ENCODE measurements at regions not wholly inside any gene's neighbourhood (a gene's known extent, or its start where the extent isn't known, plus 50 kb on each side); places are given as distances from the start of the nearest gene placed in this dataset.

DNA sequence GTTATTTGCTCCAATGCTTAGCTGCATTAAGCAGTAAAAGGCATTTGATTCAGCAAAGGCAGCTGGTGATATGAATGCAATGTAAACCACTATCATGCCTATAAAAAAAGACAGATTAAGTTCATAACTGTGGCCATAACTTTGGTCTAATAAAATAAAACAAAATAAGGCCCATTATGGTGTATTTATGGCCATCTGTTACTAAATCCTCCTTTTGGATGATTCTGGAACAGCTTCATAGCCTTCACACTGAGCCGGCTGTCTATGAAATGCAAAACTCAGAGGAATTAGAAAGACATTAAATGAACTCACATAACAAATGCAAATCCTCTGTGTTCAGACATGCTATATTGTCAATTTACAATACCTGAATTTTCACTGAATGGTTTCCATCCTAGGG lies 223.7 kb upstream of the FAT4 start:
- H3K27me3 ChIP-seq: no peaks in the 10 kb centered on the region
- H3K4me3 ChIP-seq: no peak overlapping the region
- no peak overlapping the region for H3K27ac ChIP-seq
- no peaks in the 10 kb centered on the region for H3K9me3 ChIP-seq
- H3K36me3 ChIP-seq: no peaks in the 10 kb centered on the region
- intact Hi-C loops (cut with DNase I): no loop called here
- no peaks in the 10 kb centered on the region for H3K4me1 ChIP-seq
- TF ChIP-seq, protein P1, sequence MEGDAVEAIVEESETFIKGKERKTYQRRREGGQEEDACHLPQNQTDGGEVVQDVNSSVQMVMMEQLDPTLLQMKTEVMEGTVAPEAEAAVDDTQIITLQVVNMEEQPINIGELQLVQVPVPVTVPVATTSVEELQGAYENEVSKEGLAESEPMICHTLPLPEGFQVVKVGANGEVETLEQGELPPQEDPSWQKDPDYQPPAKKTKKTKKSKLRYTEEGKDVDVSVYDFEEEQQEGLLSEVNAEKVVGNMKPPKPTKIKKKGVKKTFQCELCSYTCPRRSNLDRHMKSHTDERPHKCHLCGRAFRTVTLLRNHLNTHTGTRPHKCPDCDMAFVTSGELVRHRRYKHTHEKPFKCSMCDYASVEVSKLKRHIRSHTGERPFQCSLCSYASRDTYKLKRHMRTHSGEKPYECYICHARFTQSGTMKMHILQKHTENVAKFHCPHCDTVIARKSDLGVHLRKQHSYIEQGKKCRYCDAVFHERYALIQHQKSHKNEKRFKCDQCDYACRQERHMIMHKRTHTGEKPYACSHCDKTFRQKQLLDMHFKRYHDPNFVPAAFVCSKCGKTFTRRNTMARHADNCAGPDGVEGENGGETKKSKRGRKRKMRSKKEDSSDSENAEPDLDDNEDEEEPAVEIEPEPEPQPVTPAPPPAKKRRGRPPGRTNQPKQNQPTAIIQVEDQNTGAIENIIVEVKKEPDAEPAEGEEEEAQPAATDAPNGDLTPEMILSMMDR (IDR thresholded peaks at IDR 0.05): no peak
- no peak for DNase-seq (ENCODE audit: low spot score in 2 of 2)

DNA sequence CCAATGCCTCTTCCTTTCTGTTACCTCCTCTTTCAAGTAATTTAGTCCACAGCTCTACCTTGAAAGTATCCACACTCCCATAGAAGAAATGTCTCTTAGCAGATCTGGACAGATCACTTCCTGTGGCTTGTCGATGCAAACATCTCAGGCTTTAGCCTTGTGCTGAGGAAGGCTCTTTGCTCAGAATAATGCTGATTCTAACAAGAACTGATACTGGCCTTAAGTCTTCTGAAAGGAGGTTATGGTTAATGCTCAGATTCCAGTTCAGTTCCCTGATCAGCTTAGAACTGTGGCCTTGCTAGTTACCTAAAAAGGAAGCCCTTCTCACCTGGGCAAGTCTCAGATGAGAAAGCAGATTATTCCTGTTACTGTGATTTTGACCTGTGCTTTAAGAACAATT lies 230.1 kb upstream of the FAT4 start:
- TF ChIP-seq, protein P1 (IDR thresholded peaks at IDR 0.05): no peak
- Histone ChIP-seq H3K4me3 (no peak overlapping the region), H3K27me3 (no peaks in the 10 kb centered on the region), H3K4me1 (no peaks in the 10 kb centered on the region), H3K36me3 (no peaks in the 10 kb centered on the region), H3K27ac (no peak overlapping the region), H3K9me3 (no peaks in the 10 kb centered on the region)
- intact Hi-C loops (cut with DNase I): no loop called here
- DNase-seq (ENCODE audit: low spot score in 2 of 2): no peak

DNA sequence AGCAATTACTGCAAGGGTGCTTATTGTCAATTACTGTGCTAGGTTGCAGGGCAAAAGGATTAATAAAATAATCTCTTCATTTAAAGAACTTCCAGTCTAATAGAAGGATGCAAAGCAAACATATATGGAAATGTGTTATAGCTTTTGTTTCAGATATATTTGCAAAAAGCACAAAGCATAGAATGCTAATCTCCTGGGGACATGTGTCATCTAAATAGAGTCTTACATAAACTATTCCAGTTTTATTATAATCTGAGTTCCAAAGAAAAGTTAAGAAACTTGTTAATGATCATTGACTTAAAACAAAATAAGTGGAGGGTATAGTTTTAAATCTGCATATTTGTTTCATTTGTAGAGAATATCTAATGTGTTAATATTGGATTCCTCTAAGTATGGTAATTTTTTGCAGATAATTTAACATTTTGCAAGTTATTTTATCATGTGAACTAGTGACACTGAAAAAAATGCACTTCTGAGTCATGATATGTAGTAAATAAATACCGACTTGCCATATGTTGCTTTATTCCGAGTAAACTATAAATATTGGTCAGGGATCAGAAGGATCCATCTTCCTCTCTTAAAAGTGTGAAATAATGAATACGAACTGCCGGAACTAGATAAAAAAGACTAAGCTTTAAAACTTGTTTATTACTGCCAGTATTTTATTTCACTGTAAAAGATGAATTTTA lies 231.9 kb upstream of the FAT4 start:
- intact Hi-C loops (cut with DNase I): no loop called here
- Histone ChIP-seq H3K27ac (no peak overlapping the region), H3K27me3 (no peaks in the 10 kb centered on the region), H3K4me3 (no peak overlapping the region), H3K9me3 (no peaks in the 10 kb centered on the region), H3K36me3 (no peaks in the 10 kb centered on the region), H3K4me1 (no peaks in the 10 kb centered on the region)
- no peak for DNase-seq (ENCODE audit: low spot score in 2 of 2)
- TF ChIP-seq, protein P1 (IDR thresholded peaks at IDR 0.05): no peak

DNA sequence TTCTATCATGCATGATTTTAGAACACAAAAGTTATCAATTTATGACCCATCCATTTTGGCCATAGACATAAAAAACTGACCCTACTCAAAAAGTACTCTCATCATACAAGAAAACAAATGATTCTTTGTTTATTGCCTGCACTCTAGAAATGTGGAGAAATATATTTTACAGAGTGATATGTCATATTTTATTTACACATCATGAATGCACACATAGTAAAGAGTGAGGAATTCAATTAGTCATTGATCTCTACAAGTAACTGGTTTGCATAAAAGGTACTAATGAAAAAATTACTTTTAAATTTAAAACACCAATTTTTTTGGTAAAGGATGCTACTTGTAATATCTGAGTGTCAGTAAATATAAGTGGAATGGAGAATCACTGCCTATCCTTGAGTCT lies 242.5 kb upstream of the FAT4 start:
- Histone ChIP-seq H3K9me3 (no peaks in the 10 kb centered on the region), H3K27me3 (no peaks in the 10 kb centered on the region), H3K27ac (no peak overlapping the region), H3K4me3 (no peak overlapping the region), H3K4me1 (no peaks in the 10 kb centered on the region), H3K36me3 (no peaks in the 10 kb centered on the region)
- no peak for DNase-seq (ENCODE audit: low spot score in 2 of 2)
- intact Hi-C loops (cut with DNase I): no loop called here
- TF ChIP-seq, protein P1 (IDR thresholded peaks at IDR 0.05): no peak

DNA sequence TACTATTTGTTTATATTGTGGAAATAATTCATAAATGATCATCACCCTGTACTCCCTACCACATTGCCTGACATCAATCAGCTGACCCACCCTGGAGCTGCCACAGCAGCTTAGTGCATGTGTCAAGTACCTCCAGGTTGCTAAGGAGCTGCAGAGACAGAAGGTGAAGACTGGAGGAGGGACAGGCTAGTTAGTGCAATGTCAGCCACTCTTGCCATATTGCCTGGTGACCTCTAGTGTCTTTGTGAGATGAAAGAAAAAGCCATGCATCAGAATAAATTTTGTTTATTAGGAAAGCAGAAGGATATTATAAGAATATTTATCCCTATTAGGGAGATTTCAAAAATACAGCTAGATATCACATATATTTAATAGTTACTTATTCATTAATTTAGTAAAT lies 243.9 kb upstream of the FAT4 start:
- intact Hi-C loops (cut with DNase I): no loop called here

More for the DNA sequence above, 243.9 kb upstream of the FAT4 start:
- TF ChIP-seq, protein P1 (IDR thresholded peaks at IDR 0.05): no peak
- Histone ChIP-seq H3K27ac (no peak overlapping the region), H3K27me3 (no peaks in the 10 kb centered on the region), H3K4me1 (no peaks in the 10 kb centered on the region), H3K9me3 (no peaks in the 10 kb centered on the region), H3K36me3 (no peaks in the 10 kb centered on the region), H3K4me3 (no peak overlapping the region)
- DNase-seq (ENCODE audit: low spot score in 2 of 2): no peak
